Mesodermal cell (in vitro differentiated cells): ENCODE measurements at regions not wholly inside any gene's neighbourhood (a gene's known extent, or its start where the extent isn't known, plus 50 kb on each side); places are given as distances from the start of the nearest gene placed in this dataset.

ENCODE experiments used
- H3K27ac ChIP-seq: 2 replicates; pipeline ENCODE4 v1.7.0; 2013; ENCODE audit warnings: mild to moderate bottlenecking, low read depth, low read length, moderate library complexity; ENCODE audit not compliant: severe bottlenecking
- H3K36me3 ChIP-seq: 2 replicates; pipeline ENCODE4 v1.7.1; 2013; ENCODE audit warnings: mild to moderate bottlenecking, low read length, moderate library complexity; ENCODE audit not compliant: control insufficient read depth, insufficient read depth
- H3K4me1 ChIP-seq: one replicate; pipeline ENCODE4 v1.7.1; 2013; ENCODE audit warnings: mild to moderate bottlenecking, low read length; ENCODE audit not compliant: insufficient read depth, control insufficient read depth, poor library complexity, severe bottlenecking
- H3K4me3 ChIP-seq: 2 replicates; pipeline ENCODE4 v1.7.0; 2013; ENCODE audit warnings: low read length, control low read depth, mild to moderate bottlenecking; ENCODE audit not compliant: insufficient read depth, poor library complexity, severe bottlenecking; ENCODE audit errors: extremely low read depth
- H3K9me3 ChIP-seq: 2 replicates; pipeline ENCODE4 v1.7.1; 2013; ENCODE audit warnings: mild to moderate bottlenecking, low read length, moderate library complexity; ENCODE audit not compliant: control insufficient read depth
- WGBS, 2 experiments: methylation state at CpG; one replicate each; pipeline ENCODE4 v1.1.5; 2013; ENCODE audit warnings: missing lambda C conversion rate in 2 of 2; ENCODE audit not compliant: insufficient coverage in 2 of 2; 5-methylcytosine and 5-hydroxymethylcytosine counted together

DNA sequence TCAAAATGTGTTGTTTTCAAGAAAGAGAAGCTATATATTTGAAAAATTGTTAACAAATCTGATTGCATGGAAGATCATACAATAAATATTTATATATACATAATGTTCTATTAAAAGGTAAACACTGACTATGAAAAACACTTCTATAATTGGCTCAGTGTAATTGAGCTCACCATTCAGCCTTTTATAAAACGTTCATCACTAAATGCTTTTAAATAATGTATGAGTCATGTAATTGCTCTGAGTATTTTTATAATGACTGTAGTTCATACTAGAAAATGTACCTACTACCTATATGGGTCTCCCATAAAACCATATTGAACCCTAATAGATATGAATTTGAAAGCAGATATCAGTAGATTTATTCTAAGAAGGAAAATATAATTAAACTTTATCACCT, 240.4 kb upstream of the MGAT4C start:
- Histone ChIP-seq H3K4me1 (no peaks in the 10 kb centered on the region), H3K27ac (no peak overlapping the region), H3K36me3 (no peaks in the 10 kb centered on the region), H3K4me3 (no peak overlapping the region), H3K9me3 (no peaks in the 10 kb centered on the region)
- no CpG with 5 or more reads among the region's 1 CpG for WGBS, 2 experiments

- H3K27ac ChIP-seq, result no peak overlapping the region
- no peak overlapping the region for H3K4me3 ChIP-seq
- no peaks in the 10 kb centered on the region for H3K36me3 ChIP-seq
- no peaks in the 10 kb centered on the region for H3K9me3 ChIP-seq
- 80 to 83% methylated on average over 1 to 3 of the region's 4 CpGs for WGBS, 2 experiments
- H3K4me1 ChIP-seq, result no peaks in the 10 kb centered on the region
These were observed 228.3 kb upstream of the MGAT4C start for GRCh38 chr12:86484473-86484872.

DNA sequence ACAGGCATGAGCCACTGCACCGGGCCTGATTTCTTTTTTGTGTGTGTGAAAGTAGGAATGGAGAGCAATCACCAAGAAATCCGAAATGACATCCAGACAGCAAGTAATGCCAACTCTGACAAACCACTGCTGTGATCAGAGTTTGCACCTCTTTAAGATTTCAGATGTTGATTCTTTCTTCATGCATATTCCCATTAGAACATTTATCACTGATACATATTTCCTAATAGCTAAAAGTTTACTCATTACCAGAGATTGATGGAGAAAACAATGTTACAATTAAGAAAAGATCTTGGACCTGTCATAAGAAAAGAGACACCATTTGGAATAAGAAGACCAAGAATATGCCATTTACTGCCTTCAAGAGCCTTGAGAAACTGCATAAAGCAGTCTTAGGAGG, 217.0 kb upstream of the MGAT4C start:
- H3K4me1 ChIP-seq, result no peaks in the 10 kb centered on the region
- no peaks in the 10 kb centered on the region for H3K36me3 ChIP-seq
- H3K4me3 ChIP-seq, result no peak overlapping the region
- 40 to 100% methylated on average over 1 of the region's 2 CpGs for WGBS, 2 experiments
- H3K27ac ChIP-seq, result no peak overlapping the region
- no peaks in the 10 kb centered on the region for H3K9me3 ChIP-seq

- Histone ChIP-seq H3K4me1 (no peaks in the 10 kb centered on the region), H3K36me3 (no peaks in the 10 kb centered on the region), H3K27ac (no peak overlapping the region), H3K9me3 (no peaks in the 10 kb centered on the region), H3K4me3 (no peak overlapping the region)
- WGBS, 2 experiments, result 71 to 96% methylated on average over 1 to 2 of the region's 2 CpGs
These were observed 200.6 kb upstream of the MGAT4C start for GRCh38 chr12:86456776-86457175.

GRCh38 chr12:86456241-86456640, 200.1 kb upstream of the MGAT4C start:
- no CpG with 5 or more reads among the region's 3 CpGs for WGBS, 2 experiments
- no peaks in the 10 kb centered on the region for H3K9me3 ChIP-seq
- no peaks in the 10 kb centered on the region for H3K4me1 ChIP-seq
- H3K36me3 ChIP-seq, result no peaks in the 10 kb centered on the region
- no peak overlapping the region for H3K4me3 ChIP-seq
- H3K27ac ChIP-seq, result no peak overlapping the region

DNA sequence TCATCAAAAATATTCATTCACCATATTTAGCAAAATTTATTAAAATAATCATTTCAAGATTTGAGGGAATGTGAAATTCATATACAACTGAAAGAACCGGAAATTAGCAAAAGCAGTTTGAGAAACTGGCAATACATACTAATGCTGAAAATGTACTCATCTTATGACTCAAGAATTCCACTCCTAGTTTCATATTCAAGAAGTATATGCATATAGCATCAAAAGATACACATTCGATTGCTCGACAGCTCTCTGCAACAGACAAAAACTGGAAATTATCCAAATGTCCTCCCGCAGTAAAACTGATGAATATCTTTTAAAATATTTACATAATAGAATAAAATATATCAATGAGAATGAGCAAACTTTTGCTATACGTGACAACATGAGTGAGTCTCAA, 189.2 kb upstream of the MGAT4C start:
- Histone ChIP-seq H3K4me3 (no peak overlapping the region), H3K9me3 (no peaks in the 10 kb centered on the region), H3K4me1 (no peaks in the 10 kb centered on the region), H3K36me3 (no peaks in the 10 kb centered on the region), H3K27ac (no peak overlapping the region)
- no CpG with 5 or more reads among the region's 5 CpGs for WGBS, 2 experiments

GRCh38 chr12:86435053-86435452, 178.9 kb upstream of the MGAT4C start:
- Histone ChIP-seq H3K27ac (no peak overlapping the region), H3K36me3 (no peaks in the 10 kb centered on the region), H3K4me3 (no peak overlapping the region), H3K4me1 (no peaks in the 10 kb centered on the region), H3K9me3 (no peaks in the 10 kb centered on the region)
- WGBS, 2 experiments, result 83% methylated on average over 1 of the region's 1 CpG

- H3K36me3 ChIP-seq, result no peaks in the 10 kb centered on the region
- no CpG with 5 or more reads among the region's 1 CpG for WGBS, 2 experiments
- H3K9me3 ChIP-seq, result no peaks in the 10 kb centered on the region
- H3K4me1 ChIP-seq, result no peaks in the 10 kb centered on the region
- no peak overlapping the region for H3K4me3 ChIP-seq
- H3K27ac ChIP-seq, result no peak overlapping the region
These were observed 173.6 kb upstream of the MGAT4C start for GRCh38 chr12:86429824-86430223.

- H3K27ac ChIP-seq, result no peak overlapping the region
- 89 to 91% methylated on average over 5 to 7 of the region's 8 CpGs for WGBS, 2 experiments
- H3K4me1 ChIP-seq, result no peaks in the 10 kb centered on the region
- H3K9me3 ChIP-seq, result no peaks in the 10 kb centered on the region
- no peak overlapping the region for H3K4me3 ChIP-seq
- H3K36me3 ChIP-seq, result no peaks in the 10 kb centered on the region
These were observed 165.1 kb upstream of the MGAT4C start for GRCh38 chr12:86421333-86421732.

- no CpG with 5 or more reads among the region's 3 CpGs for WGBS, 2 experiments
- no peak overlapping the region for H3K4me3 ChIP-seq
- H3K9me3 ChIP-seq, result no peaks in the 10 kb centered on the region
- H3K4me1 ChIP-seq, result no peaks in the 10 kb centered on the region
- no peaks in the 10 kb centered on the region for H3K36me3 ChIP-seq
- H3K27ac ChIP-seq, result no peak overlapping the region
These were observed 158.0 kb upstream of the MGAT4C start for GRCh38 chr12:86414201-86414600.

DNA sequence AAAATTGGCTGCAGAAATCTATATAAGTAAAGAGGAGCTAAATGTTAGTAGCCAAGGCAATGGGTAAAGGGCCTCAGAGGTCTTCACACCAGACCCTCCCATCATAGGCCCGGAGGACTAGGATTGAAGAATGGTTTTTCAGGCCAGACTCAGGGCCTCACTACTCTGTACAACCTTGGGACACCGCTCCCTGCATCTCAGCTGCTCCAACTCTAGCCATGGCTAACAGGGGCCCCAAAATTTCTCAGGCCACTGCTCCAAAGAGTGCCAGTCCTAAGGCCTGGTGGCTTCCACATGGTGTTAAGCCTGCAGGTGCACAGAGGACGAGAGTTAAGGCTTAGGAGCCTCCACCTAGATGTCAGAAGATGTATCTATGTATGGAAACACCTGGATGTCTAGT, 155.5 kb upstream of the MGAT4C start:
- Histone ChIP-seq H3K27ac (no peak overlapping the region), H3K9me3 (no peaks in the 10 kb centered on the region)
- 69 to 78% methylated on average over 2 of the region's 3 CpGs for WGBS, 2 experiments

More for the DNA sequence above, 155.5 kb upstream of the MGAT4C start:
- Histone ChIP-seq H3K4me3 (no peak overlapping the region), H3K36me3 (no peaks in the 10 kb centered on the region), H3K4me1 (no peaks in the 10 kb centered on the region)
